HG03280 (cell line): ENCODE measurements at regions not wholly inside any gene's neighbourhood (a gene's known extent, or its start where the extent isn't known, plus 50 kb on each side); places are given as distances from the start of the nearest gene placed in this dataset.
"Not testable (repeated sequence)": the region's sequence is repeated elsewhere in the genome, so short reads cannot be mapped to it uniquely, and the experiment has no call there.

Experiments used
- ATAC-seq: cut with Tn5 transposase; IDR thresholded peaks from one replicate; pipeline ENCODE4 v1.9.1; 2021; ENCODE audit warnings: mild to moderate bottlenecking, moderate library complexity; ENCODE audit not compliant: unreplicated experiment

DNA sequence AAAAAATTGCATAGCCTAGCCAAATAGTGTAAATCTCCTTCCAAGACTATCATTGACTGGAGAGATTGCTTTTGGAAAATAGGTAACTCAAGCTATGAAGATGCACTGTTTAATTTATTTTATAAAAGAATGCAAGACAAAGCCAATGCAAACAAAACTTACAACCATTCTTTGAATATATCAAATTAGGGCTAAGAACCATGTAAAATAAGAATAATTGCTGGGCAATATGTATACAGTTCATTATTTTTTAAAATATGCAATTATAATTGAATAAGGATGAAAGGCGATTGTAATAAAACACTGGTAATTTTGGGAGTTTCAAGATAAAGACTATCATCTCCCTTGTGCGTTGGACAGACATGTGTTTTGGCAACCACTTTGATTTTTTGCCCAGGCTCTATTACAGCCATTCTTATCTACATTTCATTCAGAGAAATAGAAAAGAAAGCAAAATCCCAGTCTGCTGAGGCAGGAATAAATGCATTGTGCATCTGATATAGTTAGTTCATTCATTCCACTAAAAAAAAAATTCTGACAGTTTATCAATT is 242.3 kb upstream of the ROBO1 start:
- no peak for ATAC-seq

DNA sequence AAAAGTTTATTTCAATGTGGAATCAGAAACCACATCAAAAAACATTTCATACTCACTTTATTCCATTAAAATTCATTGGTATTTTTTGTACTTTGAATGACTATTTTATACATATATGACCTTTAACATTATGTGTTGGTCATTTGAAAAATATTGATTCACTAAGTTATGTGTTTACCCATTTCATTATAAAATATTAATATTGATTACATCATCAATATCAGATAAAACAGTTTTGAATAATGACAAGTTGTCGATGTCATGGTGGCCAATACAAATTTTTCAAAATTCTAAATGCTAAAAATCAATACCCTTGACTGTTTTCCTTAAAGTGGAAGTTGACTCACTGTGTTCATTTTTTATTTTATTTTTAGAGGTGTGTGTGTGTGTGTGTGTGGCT is 239.7 kb upstream of the ROBO1 start:
- ATAC-seq = no peak

DNA sequence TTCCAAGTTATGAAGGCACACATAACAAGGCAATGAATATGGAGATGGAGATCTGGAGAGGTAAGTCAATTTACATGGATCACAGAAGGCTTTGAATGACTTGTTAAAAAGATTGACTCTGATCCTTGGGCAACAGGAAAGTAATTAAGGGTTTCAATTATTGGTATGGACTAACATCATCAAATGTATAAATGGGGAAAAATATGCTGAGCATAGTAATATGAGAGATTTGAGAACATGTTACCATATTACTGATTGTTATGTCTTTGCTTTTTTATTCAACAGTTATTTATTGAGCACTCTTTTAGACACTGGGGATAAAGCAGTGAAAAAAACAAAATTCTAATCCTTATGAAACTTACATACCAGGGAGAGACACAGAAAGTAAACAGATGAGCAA is 238.5 kb upstream of the ROBO1 start:
- ATAC-seq = no peak

DNA sequence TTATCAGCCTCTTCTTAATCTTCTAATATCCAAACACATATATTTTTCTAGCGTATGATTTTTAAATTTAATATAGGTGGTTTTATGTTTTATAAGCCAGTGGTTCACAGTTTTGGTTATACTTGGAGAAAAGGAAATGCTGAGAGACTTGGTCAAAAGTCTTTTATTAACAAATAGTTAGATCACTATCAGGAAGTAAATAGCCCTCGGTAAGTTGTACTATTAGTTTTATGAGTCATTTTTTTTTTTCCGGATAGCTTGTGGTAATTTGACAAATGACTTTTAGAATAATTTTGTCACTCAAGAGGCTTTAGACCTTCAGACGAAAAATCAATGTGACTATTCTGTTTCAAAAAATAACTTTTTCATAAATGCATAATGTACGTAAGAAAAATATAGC is 232.2 kb upstream of the ROBO1 start:
- ATAC-seq = no peak

DNA sequence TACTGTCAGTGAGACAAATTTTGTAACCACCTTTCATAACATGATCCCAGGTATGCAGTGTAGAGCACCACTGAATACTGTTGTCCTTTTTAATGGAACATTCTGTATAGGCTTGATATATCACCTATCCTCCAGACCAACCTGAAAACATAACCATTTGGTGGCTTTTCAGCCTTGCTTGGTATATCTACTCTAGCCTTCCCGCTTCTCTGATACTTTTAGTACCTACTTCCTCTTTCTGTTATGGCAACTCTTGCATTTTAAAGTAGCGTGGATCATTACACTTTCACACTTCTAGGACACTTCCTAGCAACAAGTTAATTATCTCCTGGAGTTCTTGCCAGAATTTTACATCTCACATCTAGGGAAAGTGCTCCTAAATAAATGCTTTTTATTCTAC is 226.6 kb upstream of the ROBO1 start:
- no peak for ATAC-seq

DNA sequence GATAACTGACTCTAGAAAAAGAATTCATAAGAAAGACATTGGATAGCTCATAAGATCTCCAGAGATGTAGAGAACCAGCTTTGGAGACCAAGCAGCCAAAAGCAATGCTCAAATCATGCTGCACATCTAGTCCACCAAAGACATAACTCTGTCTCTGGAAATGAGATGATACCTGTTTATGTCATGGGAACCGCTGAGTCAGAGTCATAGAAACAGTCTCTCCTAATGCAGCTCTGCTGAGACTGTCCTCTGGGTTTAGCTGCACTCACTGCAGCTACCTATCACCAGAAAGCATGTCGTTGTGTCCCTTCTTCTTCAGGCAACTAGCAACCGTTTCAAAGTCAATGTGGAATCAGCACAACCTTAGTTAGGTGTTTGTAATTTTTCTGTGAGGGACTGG is 218.5 kb upstream of the ROBO1 start:
- ATAC-seq = no peak

DNA sequence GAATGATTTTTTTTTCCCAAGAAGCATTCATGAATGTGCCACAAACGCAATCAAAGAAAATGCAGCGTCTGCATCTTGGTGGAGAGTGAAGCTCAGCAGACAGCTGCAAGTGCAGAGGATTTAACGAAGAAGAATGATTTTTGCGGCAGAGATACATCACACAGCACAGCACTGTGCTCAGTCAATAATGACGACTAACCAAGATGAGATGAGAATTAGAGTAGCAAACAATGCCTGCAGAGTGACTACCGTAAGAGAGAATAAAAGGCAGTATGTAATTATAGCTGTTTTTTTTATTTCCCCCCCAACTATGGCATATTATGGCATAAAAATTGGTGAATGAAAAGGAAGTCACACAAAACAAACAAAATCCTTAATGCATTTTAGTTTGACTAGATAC is 218.0 kb upstream of the ROBO1 start:
- ATAC-seq = no peak

DNA sequence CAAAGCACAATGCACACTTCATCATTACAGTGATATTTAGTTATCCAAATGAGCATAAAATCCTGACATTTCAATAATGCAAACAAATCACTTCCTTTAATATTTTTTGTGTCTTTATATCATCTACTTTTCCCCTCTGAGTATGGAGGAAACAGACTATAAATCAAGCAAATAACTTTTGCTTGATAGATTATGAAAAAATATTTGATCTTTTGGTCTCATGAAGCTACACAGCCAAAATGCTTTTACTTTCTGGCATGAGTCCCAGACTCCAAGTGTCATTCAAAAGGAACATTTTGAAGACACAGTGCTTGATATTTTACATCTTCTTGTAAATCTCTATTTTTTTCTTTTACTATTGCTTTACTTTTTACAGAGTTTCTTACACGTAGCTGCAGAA is 215.3 kb upstream of the ROBO1 start:
- ATAC-seq = no peak

DNA sequence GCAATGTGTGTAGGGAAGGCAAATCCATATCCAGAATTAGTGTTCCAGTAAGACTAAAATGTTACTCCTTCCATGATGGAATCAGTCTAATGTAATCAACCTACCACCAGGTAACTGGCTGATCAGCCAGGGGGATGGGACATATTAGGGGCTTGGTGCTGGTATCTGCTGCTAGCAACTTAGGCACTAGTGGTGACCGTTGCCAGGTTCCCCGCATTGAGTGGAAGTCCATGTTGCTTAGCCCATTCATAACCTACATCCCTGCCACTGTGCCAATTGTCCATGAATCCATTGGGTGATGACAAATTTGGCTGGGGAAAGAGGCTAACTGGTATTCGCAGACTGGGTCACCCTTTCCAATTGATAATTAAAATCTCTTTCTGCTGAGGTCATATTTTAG is 212.2 kb upstream of the ROBO1 start:
- no peak for ATAC-seq

DNA sequence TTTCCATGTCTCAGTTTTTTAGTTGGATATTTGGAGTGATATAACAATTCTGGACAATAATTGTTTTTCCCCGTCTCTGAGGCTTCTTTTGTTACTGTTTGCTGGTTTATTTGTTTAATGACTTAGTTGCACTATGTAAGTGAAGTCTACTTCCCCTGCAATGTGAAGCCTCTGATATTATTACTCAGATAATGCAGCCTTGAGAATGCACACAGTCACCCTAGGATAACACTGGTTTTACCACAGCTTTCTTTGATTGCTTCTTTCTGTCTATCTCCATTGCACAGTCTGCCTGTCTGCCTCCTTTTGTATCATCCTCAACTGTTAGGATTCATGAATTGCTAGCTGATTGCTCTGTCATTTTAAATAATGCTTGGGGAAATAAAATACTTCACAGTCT is 208.7 kb upstream of the ROBO1 start:
- no peak for ATAC-seq

DNA sequence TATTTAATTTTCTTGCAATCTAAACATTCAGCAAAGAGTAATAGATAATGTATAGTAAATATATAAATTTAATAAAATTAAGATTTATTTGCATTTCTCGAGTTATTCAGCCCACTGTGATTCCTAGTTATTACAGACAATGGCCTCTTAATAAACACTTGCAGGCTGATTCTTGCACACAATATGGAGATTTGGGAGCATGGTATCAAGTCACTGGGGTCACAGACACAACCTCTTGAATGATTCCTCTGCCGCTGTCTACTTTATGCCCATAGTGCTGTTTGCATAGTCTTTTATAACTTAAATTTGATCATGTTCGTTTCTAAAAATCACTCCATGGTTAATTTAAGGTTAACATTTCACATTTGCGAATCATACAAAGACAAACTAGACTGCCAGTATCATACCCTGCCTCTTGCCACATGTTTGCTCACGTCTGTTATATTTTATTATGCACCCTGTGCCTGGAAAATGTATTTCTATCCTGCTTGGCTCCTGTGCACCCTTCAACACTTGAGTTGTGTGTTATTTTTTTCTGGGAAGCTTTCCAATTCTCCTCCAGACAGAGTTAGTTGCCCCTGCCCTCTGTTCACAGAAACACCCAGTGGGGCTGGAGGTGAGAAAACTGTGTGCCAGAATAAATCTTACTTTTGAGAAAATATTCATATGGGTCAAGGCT is 206.3 kb upstream of the ROBO1 start:
- ATAC-seq = no peak

DNA sequence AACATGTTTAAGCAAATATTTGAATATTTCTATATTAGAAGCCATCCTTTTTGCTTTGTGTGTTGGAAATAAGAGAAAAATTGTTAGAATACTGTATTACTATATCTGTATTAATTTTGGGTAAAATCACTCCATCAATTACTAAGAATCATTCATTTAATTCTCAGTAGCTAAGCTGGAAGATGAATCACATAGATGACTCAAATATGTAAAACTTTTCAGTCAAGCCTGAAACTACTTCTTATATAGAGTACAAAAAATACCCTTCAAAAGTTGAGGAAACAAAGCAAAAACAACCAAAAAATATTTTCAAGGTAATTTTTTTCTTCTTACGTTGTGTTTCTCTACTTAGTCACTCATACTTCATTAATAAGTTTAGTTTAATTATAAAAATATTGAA is 205.7 kb upstream of the ROBO1 start:
- no peak for ATAC-seq

DNA sequence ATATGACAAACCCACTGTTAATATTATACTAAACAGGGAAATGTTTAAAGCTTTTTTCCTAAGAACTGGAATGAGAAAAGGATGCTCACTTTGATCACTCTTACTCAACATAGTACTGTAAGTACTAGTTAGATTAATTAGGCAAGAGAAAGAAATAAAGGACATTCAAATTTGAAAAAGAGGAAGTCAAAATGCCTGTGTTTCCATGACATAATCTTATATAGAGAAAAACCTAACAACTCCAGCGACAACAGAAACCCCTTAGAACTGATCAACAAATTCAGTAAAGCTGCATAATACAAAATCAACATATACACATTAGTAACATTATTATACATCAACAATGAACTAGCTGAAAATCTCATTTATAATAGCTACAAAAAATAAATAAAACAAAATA is 200.6 kb upstream of the ROBO1 start:
- ATAC-seq = no peak

DNA sequence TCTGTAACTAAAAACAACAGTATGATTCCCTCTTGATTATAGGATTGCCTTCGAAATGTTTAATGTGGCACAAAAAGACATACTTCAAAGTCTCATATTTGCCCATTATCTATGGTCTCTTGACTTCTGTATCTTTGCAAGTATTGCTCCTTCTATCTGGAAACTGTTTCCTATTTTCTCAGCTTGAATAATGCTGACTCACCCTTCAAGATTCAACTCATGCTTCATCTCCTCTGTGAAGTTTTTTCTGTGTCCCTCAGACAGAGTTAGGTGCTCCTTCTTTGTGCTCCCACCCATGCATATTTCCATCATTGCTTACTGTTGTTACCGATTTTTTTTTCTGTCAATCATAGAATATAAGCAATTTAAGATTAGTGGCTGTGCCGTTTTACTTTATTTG is 192.8 kb upstream of the ROBO1 start:
- ATAC-seq = no peak

DNA sequence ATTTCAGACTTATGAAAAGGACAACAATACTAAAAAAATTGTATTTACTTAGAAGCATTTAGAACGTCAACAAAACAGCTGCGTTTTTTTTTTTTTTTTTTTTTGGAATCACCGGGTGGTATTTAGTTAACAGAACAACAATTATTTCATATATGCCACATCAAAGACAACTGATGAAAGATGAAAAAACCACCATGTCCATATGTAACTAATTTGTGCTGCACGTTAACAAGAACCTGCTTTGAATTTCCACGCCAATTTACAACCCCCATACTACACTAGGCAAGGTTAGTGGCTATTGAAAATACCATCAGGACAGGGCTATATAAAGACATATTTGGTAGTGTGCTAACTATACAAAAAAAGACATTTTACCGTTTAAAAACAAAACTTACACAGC is 189.3 kb upstream of the ROBO1 start:
- no peak for ATAC-seq

DNA sequence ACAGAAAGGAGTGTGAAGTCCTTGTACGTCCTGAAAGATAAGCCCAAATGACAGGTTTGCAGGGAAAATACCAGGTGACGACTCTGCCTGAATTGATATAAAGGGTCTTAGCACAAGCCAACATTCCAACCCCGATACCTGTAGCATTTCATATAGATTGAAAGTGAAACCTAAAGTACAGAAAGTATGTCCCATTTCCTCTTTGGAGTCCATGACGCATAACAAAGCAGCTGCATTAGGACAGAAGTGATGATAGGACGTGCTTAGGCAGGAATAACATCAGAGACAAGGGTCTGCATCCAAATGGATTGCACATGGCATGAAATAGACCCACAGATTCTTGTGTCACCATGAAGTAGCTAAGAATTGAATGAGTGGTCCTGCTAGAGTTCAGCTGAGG is 187.0 kb upstream of the ROBO1 start:
- ATAC-seq = no peak

DNA sequence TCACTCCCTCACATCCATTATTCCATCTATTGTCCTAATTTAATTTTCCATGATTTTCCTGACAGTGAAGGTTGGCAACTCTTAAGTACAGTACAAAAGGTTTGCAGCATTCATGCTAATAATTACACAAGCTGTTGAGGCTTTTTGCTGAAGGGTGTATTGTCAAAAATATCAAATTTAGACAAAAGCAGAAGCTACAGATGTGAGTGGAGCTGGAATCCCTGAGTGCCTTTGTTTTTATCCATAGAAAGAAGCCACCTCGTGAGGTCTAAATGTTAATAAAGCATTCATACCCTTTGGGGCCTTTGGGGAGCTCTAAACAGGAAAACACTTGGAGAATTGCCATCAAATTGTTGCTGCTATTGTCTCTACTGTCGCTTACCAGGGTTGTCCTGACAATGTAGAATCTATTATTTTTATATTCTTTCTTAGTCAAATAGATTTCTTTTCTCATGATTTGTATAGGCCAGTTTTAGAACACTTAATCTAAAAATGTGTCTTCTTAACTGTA is 185.8 kb upstream of the ROBO1 start:
- no peak for ATAC-seq

DNA sequence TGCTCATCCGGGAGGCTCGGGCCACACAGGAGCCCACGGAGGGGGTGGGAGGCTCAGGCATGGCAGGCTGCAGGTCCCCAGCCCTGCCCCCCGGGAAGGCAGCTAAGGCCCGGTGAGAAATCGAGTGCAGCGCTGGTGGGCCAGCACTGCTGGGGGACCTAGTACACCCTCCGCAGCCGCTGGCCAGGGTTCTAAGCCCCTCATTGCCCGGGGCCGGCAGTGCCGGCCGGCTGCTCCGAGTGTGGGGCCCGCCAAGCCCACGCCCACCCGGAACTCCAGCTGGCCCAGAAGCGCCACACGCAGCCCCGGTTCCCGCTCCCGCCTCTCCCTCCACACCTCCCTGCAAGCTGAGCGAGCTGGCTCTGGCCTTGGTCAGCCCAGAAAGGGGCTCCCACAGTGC is 183.6 kb upstream of the ROBO1 start:
- ATAC-seq = not testable (repeated sequence)

DNA sequence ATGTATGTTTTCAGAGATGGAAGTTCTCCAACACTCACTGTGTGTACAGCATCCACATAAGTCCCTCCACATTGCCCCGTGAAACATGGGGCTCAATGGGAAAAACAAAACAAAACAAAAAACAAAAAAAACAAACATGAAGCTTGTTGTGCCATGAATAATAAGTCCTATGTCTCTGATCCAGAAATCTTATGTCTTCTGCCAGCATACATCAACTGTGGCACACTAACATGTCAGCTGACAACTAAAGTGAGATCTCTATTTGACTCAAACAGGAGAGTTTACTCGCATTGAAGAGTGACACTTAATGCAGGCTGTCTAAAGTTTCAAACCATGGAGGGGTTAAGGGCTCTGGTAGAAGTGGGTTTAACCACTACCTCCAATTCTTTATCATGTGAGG is 180.2 kb upstream of the ROBO1 start:
- no peak for ATAC-seq

DNA sequence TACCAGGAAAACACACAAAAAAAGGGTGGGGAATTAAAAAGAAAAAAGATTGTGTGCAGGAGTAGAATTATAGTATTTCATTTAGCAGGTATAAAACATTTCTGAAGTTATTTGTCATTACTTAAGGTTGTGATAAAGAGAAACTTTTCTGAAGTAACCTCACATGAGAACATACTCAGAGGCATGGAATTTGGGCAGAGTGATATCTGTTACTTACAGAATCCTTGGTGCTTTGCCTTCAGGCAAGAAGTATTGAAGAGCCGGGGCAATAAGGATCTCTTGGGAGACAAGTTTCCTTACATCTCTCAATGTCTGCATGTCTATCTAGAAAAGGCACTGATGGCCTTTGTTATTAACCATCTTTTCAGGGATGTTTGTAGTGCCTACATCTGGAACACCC is 179.7 kb upstream of the ROBO1 start:
- no peak for ATAC-seq

DNA sequence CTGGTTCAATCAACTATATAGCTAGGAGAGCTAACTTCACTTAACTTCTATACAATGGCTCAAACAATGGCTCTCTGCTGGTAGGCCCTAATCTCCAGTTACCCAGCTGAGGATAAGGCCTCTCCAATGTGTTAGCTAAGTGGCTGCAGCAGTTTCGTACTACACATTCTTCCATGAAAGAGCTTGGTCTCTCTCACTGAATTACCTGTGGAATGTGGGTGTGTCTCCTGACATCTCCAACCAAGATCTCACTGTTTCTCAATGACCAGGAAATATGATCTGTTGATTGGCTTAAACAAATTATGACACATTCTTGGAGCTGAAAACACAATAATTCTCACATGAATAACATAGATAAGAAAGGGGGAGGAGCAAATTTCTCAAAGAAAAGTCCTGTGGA is 169.8 kb upstream of the ROBO1 start:
- no peak for ATAC-seq

DNA sequence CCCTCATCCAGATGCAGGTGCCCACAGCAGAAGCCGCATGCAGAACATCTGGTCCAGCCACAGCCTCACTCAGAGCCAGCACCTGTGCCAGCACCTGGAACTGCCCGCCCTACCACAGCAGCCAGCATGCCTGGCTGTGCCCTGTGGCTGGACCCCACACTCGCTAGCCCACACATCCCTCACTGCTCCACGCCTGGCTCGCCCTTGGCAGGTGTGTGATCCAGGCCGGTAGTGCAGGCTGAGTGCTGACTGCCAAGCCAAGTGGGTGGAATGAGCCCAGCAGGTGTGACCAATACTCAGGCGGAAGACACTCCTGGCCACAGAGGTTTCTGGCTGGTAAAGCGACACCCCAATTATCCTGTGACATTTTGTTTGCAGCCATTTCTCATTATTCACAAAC is 162.4 kb upstream of the ROBO1 start:
- ATAC-seq = no peak
